RWPE1 (cell line): ENCODE measurements at regions not wholly inside any gene's neighbourhood (a gene's known extent, or its start where the extent isn't known, plus 50 kb on each side); places are given as distances from the start of the nearest gene placed in this dataset.

Experiments
- CTCF ChIA-PET: fragments of 350-600 bp; sonication (Branson Sonifier 250); formaldehyde crosslinking; extraction: SDS; loops from one replicate; lab custom pipeline; 2021; lab: Yijun Ruan, JAX
- POLR2A ChIA-PET: fragments of 400-600 bp; formaldehyde crosslinking; extraction: SDS; loops from one replicate; lab custom pipeline; 2020; ENCODE audit warnings: antibody characterized with exemption; ENCODE audit not compliant: low non-redundant PET; lab: Yijun Ruan, JAX
- DNase-seq: peaks from one replicate; pipeline ENCODE4 v3.0.0; 2012; ENCODE audit warnings: low spot score
- H3K27ac ChIP-seq: fragments of 450-650 bp; 2 replicates; pipeline ENCODE4 v1.5.1; 2017
- CTCF ChIP-seq: fragments of 450-650 bp; conservative IDR thresholded peaks from 2 replicates; pipeline ENCODE4 v1.5.1; 2017; ENCODE audit warnings: low read depth, mild to moderate bottlenecking

DNA sequence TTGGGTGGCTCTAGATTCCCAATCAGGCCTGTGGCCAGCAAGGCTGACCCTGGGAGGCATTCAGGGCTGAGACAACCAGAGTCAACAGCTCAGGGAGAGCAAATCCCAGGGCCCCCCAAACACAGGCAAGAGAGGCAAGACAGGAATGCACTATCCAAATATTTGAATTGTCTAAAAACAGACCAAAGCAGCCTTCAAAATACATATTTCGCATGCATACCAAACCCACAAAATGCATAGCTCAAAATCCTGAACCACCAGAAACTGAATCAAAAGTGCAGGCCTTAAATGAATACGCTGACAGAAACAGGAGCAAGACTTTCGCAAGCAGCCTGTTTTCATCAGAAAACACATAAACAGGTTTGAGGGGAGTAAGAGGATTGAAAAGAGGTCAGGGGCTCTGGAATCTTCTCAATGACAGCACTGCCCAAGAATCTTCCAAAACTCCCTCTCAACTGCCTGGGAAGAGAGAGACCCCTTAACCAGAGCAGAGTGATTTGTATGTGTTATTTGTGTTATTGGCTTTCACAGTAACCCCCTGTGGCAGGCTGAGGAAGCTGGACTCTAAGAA is 213.6 kb upstream of the CDH5 start:
- H3K27ac ChIP-seq, result no peak overlapping the region
- ChIA-PET POLR2A (no interaction called here), CTCF (no interaction called here)

GRCh38 chr16:66152181-66152580 is 214.3 kb upstream of the CDH5 start:
- H3K27ac ChIP-seq, result no peak overlapping the region
- ChIA-PET POLR2A (no interaction called here), CTCF (no interaction called here)
- DNase-seq, result no peak
- TF ChIP-seq CTCF, result no peak

More for the DNA sequence above, 213.6 kb upstream of the CDH5 start:
- no peak for DNase-seq
- no peak for TF ChIP-seq CTCF

GRCh38 chr16:66150698-66151482 is 215.6 kb upstream of the CDH5 start:
- ChIA-PET POLR2A (no interaction called here), CTCF (no interaction called here)
- TF ChIP-seq CTCF, result no peak
- H3K27ac ChIP-seq, result no peak overlapping the region
- no peak for DNase-seq

DNA sequence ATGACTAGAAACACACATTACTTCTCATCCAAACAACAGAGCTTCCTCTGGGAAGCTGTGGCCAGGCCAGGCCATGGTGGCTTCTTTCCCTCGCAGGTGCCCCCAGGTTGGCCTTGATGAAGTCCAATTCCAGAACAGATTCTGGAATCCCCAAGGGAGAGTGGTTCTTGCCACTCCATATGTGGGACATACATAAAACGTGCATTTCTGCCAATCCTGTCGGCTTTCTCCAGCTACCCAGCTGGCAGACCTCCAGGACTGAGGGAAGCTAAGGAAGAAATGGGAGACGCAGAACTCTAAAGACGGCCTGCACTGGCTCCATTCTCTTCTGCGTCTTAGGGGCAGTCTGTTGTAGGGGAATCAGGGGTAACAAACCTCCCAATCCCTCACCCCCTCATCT is 219.2 kb upstream of the CDH5 start:
- ChIA-PET POLR2A (no interaction called here), CTCF (no interaction called here)
- TF ChIP-seq CTCF, result no peak
- DNase-seq, result no peak
- H3K27ac ChIP-seq, result no peak overlapping the region

GRCh38 chr16:66146798-66147197 is 219.7 kb upstream of the CDH5 start:
- DNase-seq, result no peak
- no peak overlapping the region for H3K27ac ChIP-seq
- ChIA-PET POLR2A (no interaction called here), CTCF (no interaction called here)
- no peak for TF ChIP-seq CTCF

- H3K27ac ChIP-seq, result no peak overlapping the region
- TF ChIP-seq CTCF, result no peak
- ChIA-PET POLR2A (no interaction called here), CTCF (no interaction called here)
- DNase-seq, result no peak
Observed at GRCh38 chr16:66144641-66145040, 221.8 kb upstream of the CDH5 start.
